ENCODE measurements at regions not wholly inside any gene's neighbourhood (a gene's known extent, or its start where the extent isn't known, plus 50 kb on each side); places are given as distances from the start of the nearest gene placed in this dataset.
"Not testable (repeated sequence)": the region's sequence is repeated elsewhere in the genome, so short reads cannot be mapped to it uniquely, and the experiment has no call there.

DNA sequence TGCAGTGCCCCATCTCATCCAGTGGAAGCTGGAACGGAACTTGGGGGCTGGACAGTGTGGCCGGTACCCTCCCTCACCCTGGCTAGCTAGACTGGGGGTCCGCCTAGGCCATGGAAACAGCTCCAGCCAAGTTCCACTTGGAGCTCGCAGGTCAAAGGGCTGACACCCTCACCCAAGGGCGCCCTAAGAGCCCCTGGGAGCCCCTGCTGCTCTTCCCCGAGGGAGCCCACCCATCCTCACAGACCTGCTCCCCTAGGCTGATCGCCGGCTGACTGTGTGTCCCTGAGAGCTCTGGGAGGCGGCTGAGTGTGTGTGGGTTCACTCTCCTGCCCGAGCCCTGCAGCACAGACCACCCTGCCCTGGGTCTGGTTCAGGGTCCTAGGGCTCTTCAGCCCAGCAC lies 118.2 kb upstream of the OTOS start:
- Histone ChIP-seq H3K4me1 (peaks cover 0 to 23% (median 14%) of the 10 kb centered on the region in 4 donors), H3K27me3 (peaks cover 0 to 6% (median 0%) of the 10 kb centered on the region in 4 donors), H3K27ac (replicated peaks in 1 of 4) (peak overlapping the region; percentile 54 to 76 (median 58)), H3K4me3 (no peak overlapping the region), H3K9me3 (peaks cover 0 to 13% (median 11%) of the 10 kb centered on the region in 4 donors), H3K36me3 (no peaks in the 10 kb centered on the region)
- TF ChIP-seq CTCF (IDR thresholded peaks at IDR 0.05) (no peak), POLR2AphosphoS5 (IDR thresholded peaks at IDR 0.05) (no peak), EP300 (IDR thresholded peaks at IDR 0.05) (no peak), POLR2A (IDR thresholded peaks at IDR 0.05; ENCODE audit: low read depth) (no peak)
- WGBS: 92% methylated on average over 2 of the region's 10 CpGs
- intact Hi-C loops (cut with DNase I): no loop called here
- DNase-seq (ENCODE audit: extremely low spot score): no peak

GRCh38 chr2:240259201-240259923 lies 118.9 kb upstream of the OTOS start:
- H3K4me1 ChIP-seq: peaks cover 0 to 23% (median 14%) of the 10 kb centered on the region in 4 donors
- intact Hi-C loops (cut with DNase I): no loop called here
- H3K9me3 ChIP-seq: peaks cover 0 to 13% (median 11%) of the 10 kb centered on the region in 4 donors
- H3K36me3 ChIP-seq: no peaks in the 10 kb centered on the region
- TF ChIP-seq POLR2A (IDR thresholded peaks at IDR 0.05; ENCODE audit: low read depth) (no peak), EP300 (IDR thresholded peaks at IDR 0.05) (no peak), CTCF (IDR thresholded peaks at IDR 0.05) (no peak), POLR2AphosphoS5 (IDR thresholded peaks at IDR 0.05) (peak; percentile 4 to 23)
- H3K27me3 ChIP-seq: peaks cover 0 to 6% (median 0%) of the 10 kb centered on the region in 4 donors
- H3K4me3 ChIP-seq: no peak overlapping the region
- WGBS: 67% methylated on average over 16 of the region's 17 CpGs
- H3K27ac ChIP-seq (replicated peaks in 1 of 4): peak overlapping the region; percentile 54 to 76 (median 58)
- peak; percentile 91 for DNase-seq (ENCODE audit: extremely low spot score)

DNA sequence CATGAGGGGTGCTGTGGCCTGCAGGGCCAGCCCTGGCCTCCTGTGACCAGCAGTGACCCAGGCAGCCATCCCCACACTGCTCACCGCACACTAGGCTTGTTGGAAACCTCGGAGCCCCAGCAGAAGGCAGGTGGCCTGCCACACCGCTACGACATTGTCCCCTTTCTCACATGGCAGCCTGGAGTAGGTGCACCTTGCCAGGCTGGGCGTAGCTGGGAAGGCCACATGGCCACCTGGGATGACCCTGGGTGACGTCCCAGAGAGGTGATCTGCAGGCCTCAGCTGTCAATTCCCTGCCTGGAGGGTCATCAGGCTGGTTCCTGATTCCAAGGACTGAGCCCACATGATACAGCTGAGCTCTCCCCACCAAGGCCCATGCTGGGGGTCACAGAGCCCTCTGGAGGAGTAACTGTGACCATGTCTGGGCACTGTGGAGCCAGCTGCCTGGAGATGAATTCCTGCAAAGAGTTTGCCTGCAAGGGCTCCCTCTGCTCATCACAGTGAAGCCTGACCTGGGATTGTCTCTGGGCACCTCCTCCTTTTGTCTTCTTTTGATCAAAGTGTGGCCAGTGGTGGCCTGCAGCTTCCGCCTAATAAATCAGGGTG lies 119.6 kb upstream of the OTOS start:
- Histone ChIP-seq H3K36me3 (no peaks in the 10 kb centered on the region), H3K4me3 (no peak overlapping the region), H3K9me3 (peaks cover 0 to 13% (median 11%) of the 10 kb centered on the region in 4 donors), H3K27ac (replicated peaks in 1 of 4) (peak overlapping the region; percentile 53 to 76 (median 58)), H3K4me1 (peaks cover 0 to 23% (median 14%) of the 10 kb centered on the region in 4 donors), H3K27me3 (peaks cover 0 to 6% (median 0%) of the 10 kb centered on the region in 4 donors)
- TF ChIP-seq CTCF (IDR thresholded peaks at IDR 0.05) (no peak), EP300 (IDR thresholded peaks at IDR 0.05) (no peak), POLR2AphosphoS5 (IDR thresholded peaks at IDR 0.05) (no peak), POLR2A (IDR thresholded peaks at IDR 0.05; ENCODE audit: low read depth) (no peak)
- no peak for DNase-seq (ENCODE audit: extremely low spot score)
- intact Hi-C loops (cut with DNase I): no loop called here
- no CpG with 5 or more reads among the region's 7 CpGs for WGBS

- intact Hi-C loops (cut with DNase I): no loop called here
- H3K4me1 ChIP-seq: peaks cover 0 to 23% (median 14%) of the 10 kb centered on the region in 4 donors
- peaks cover 0 to 6% (median 0%) of the 10 kb centered on the region in 4 donors for H3K27me3 ChIP-seq
- DNase-seq (ENCODE audit: extremely low spot score): no peak
- WGBS: 78% methylated on average over 4 of the region's 4 CpGs
- no peaks in the 10 kb centered on the region for H3K36me3 ChIP-seq
- TF ChIP-seq CTCF (IDR thresholded peaks at IDR 0.05): no peak
- no peak for TF ChIP-seq EP300 (IDR thresholded peaks at IDR 0.05)
- no peak for TF ChIP-seq POLR2A (IDR thresholded peaks at IDR 0.05; ENCODE audit: low read depth)
- TF ChIP-seq POLR2AphosphoS5 (IDR thresholded peaks at IDR 0.05): no peak
- H3K9me3 ChIP-seq: peaks cover 0 to 13% (median 11%) of the 10 kb centered on the region in 4 donors
- no peak overlapping the region for H3K4me3 ChIP-seq
- H3K27ac ChIP-seq (replicated peaks in 1 of 4): no peak overlapping the region
These were observed 120.2 kb upstream of the OTOS start for GRCh38 chr2:240260664-240261063.

GRCh38 chr2:240262578-240262977 lies 122.1 kb upstream of the OTOS start:
- H3K9me3 ChIP-seq: peaks cover 0 to 13% (median 11%) of the 10 kb centered on the region in 4 donors
- H3K36me3 ChIP-seq; DNase-seq (ENCODE audit: extremely low spot score); H3K27me3 ChIP-seq; intact Hi-C loops (cut with DNase I); H3K4me3 ChIP-seq; H3K27ac ChIP-seq (replicated peaks in 1 of 4): not testable (repeated sequence)
- WGBS: 33% methylated on average over 1 of the region's 1 CpG
- H3K4me1 ChIP-seq: peaks cover 0 to 23% (median 14%) of the 10 kb centered on the region in 4 donors
